Left ventricle myocardium superior (tissue), 1 donor: ENCODE measurements at regions not wholly inside any gene's neighbourhood (a gene's known extent, or its start where the extent isn't known, plus 50 kb on each side); places are given as distances from the start of the nearest gene placed in this dataset.

Source experiments
- ATAC-seq: fragments of 200-7000 bp; cut with Tn5 transposase; one replicate; pipeline ENCODE4 v1.9.1; 2020; ENCODE audit warnings: mild to moderate bottlenecking, moderate library complexity
- DNase-seq: peaks from one replicate; pipeline ENCODE4 v3.0.0-alpha.2; 2020
- intact Hi-C: fragments of 100-400 bp; cut with micrococcal nuclease; formaldehyde crosslinking; loops from one replicate; pipeline ENCODE4 v1.11.0; 2022
- donor health status: DM: no; HTN: yes; CAD: no; lungs with severe emphysema.

DNA sequence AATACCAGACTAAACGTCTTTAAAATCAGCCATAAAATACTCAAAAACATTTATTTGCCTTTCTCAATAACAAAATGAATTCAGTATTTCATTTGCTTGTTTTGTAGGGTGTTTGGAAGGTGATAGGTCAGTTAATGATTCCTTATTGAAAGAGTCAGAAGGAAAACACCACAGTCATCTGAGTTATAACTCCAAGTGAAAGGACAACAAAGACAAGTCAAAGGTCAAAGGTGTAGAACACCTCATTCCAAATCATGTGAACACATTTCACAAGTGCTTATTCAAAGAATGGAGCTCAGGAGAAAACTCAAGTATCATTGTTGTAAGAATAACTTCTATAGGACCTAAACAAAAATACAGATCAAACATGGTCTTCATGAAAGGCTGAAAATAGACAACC, 318.6 kb upstream of the PHF14 start:
- intact Hi-C loops, result no loop called here
- DNase-seq (no peak), ATAC-seq (no peak)

DNA sequence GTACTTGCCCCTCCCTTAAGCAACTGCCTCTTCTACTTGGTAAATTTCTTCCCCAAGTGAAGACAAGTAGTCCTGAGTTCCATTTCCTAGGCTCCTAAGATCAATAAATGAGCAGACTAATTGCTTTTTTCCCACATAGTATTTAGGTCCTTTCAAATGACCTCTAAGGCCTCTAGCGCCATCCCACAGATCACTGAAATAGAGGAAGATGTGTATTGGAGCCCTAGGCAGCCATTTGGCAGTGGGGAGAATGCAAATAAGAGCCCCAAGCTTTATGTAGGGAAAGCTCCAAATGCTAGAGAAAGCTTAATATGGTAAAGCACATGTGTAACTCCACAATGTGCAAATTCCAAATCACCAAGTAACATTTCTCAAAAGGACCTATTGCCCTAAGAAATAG, 316.5 kb upstream of the PHF14 start:
- no peak for DNase-seq
- intact Hi-C loops, result no loop called here
- ATAC-seq, result no peak

DNA sequence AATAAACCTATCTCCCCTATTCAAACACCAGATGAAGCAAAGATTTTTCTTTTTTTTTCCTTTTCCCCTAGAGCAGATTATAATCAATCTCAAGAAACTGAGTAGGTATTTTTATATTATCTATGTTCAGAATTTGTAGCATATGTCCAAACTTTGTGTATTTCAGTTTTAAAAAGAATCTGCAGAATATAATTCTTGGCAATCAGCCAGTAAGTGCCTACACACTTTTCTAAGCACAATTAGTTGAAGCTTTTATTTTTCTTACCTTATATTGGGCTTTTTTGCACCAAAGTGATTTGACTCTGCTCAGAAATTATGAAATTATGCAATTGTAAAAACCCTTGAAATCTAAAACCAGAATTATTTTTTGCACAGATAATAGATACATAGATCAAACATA, 315.8 kb upstream of the PHF14 start:
- intact Hi-C loops, result no loop called here
- DNase-seq, result no peak
- ATAC-seq, result no peak

DNA sequence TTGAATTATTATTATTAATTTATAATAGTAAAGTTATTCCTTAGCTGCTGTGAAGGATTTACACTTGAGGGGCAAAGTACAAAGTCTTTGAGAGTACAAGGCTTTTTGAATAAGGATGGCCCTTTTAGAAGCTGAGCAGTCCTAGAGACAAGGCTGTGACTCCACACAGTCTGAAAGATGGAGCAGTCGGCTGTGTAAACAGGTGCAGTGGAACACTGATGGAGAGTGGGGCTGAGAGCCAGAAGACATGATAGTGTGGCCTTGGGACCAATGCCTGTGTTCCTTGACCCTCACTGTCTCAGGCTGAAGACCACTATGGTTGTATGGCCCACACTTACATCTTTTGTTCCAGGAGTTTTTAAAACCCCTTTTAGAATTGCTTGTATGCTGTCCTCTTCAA, 311.2 kb upstream of the PHF14 start:
- intact Hi-C loops, result no loop called here
- ATAC-seq (no peak), DNase-seq (no peak)

DNA sequence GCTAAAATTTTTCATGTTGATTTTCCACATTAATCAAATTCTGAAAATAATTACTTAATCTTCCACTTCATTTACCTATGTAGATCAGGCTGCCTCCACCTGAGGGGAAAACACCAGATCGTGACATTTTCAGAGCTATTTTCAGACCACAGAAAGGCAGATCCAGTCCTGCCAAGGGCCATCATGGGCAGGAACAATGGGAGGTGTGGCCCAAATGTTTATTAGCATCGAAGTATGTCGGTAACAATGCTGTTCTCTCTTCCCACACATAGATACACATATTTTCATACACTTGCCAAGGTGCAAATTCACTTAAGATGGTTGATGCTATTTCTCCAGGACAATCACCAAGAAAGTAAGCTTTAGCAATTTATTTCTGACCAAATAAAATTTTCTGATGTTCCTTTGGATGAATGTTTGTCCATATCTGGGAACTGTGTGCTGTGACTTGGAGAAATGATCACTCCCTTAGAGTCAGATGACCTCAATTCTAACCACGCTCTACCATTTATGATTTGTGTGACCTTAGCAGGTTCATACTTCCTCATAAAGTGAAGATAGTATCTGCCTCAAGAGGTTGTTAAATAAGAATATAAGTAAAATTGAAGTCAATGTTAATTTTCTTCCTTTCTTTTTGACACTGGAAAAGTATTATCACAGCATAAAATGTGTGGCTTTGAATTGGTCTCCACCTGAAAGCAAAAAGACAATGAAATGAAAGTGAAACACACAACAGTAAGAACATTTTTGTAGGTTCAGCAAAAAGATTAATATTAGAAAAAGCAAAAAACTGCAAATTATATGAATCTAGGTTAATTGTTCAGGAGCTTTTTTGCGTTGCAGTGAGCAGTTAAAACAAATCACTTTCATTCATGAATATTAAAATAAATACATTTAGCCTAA, 310.4 kb upstream of the PHF14 start:
- ATAC-seq (no peak), DNase-seq (no peak)
- intact Hi-C loops, result no loop called here

DNA sequence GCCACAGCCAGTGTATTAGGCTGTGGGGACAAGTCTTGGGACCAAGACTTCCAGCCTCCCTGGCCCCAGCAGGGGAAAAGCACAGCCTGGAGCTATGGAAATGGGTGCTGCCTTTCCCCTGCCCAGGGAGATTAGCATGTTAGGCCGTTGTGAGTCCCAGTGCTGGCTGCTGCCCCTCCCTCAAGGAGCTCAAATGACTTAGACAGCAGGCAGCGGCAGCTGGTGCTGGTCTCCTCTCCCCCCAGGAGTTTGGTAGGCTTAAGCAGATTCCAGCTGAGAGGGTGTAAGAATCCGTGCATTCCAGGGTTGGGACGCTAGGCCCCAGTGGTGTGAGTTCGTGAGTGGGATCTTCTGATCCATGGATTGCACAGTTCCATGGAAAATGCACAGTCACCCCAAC, 301.5 kb upstream of the PHF14 start:
- DNase-seq (no peak), ATAC-seq (no peak)
- intact Hi-C loops, result no loop called here

DNA sequence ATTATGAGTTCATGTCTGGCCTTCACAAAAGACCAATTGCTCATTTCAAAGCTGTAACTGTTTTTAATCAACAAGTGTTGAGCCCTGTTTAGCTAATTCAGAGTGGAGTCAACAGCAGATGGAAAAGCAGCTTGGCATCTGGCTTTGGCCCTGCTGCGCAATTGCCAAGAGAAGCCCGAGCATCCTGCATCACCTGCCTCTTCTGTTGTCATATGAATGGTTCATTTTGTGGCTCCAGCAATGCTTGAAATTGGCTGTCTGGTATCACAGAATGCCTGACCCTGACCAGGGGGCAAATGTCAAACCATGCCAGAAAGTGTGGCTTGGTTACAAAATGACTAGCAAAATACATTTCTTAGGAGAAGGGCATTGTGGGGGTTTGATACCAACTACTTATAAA, 296.5 kb upstream of the PHF14 start:
- no peak for ATAC-seq
- no peak for DNase-seq
- intact Hi-C loops, result no loop called here

DNA sequence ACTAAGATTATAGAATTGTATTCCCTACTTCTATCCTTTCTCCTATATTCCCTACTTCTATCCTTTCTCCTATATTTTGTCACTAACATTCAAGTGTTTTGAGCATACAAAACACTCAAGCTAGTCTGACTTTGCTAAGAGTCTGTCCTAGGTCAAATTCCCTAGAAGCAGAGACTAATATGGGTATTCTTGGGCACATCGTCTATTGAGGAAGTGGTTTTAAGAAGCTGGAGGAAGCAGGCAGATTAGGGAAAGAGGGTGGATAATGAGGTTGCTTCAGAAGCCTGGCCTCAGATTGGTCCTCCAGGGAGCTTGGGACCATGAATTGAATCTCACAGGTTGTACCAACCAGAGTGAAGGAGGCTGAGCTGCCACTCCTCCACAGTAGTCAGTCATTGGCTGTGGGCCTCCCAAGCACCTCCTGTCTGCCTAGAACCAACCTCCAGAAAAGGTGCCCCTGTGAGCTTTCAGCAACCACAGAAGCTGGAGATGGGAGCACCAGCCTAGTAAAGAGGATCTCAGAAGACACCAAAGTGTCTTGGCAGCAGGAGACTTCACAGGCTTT, 295.9 kb upstream of the PHF14 start:
- no peak for DNase-seq
- intact Hi-C loops, result no loop called here
- ATAC-seq, result no peak

DNA sequence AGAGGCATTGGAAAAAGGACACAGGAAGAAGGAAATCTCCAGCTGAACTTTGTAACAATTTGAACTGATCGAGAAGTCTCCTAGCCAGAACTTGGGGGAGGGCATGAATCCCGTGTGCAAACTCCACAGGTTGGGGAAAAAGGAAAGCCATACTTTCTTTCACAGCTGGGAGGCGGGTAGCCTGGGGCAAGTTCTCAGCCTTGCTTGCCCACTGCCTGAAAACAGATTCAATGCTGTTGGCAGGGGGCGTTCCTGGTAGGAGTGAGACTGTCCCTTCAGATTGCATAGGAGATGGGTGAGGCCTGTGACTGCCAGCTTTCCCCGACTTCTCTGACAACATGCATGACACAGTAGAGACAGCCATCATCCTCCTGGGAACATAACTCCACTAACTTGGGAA, 289.1 kb upstream of the PHF14 start:
- ATAC-seq (no peak), DNase-seq (no peak)
- intact Hi-C loops, result no loop called here

DNA sequence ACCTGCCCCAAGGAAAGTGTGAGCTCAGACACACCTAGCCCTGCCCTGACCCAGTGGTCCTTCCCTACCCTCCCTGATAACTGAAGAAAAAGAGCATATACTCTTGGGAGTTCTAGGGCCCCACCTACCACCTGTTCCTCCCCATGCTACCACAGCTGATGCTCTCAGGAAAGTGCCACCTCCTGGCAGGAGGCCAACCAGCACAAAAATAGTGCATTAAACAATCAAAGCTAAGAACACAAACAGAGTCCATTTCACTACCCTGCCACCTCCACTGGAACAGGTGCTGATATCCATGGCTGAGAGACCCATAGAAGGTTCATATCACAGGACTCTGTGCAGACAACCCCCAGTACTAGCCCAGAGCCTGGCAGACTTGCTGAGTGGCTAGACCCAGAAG, 288.6 kb upstream of the PHF14 start:
- no peak for ATAC-seq
- intact Hi-C loops, result no loop called here

DNA sequence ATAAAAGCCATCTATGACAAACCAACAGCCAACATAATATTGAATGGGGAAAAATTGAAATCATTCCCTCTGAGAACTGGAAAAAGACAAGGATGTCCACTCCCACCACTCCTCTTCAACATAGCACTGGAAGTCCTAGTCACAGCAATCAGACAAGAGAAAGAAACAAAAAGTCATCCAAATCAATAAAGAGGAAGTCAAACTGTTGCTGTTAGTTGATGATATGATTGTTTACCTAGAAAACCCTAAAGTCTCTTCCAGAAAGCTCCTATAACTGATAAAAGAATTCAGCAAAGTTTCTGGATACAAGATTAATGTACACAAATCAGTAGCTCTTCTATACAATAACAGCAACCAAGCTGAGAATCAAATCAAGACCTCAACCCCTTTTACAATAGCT, 285.1 kb upstream of the PHF14 start:
- DNase-seq, result no peak

More for the DNA sequence above, 288.6 kb upstream of the PHF14 start:
- DNase-seq, result no peak

DNA sequence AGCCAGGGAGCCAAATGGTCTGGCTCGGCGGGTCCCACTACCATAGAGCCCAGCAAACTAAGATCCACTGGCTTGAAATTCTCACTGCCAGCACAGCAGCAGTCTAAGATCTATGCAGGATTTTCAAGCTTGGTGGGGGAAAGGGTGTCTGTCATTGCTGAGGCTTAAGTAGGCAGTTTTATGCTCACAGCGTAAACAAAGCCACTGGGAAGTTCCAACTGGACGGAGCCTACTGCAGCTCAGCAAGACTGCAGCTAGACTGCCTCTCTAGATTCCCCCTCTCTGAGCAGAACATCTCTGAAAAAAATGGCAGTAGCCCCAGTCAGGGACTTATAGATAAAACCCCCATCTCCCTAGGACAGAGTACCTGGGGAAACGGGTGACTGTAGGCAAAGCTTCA, 277.6 kb upstream of the PHF14 start:
- intact Hi-C loops, result no loop called here
- no peak for DNase-seq

More for the DNA sequence above, 285.1 kb upstream of the PHF14 start:
- ATAC-seq, result no peak
- intact Hi-C loops, result no loop called here

DNA sequence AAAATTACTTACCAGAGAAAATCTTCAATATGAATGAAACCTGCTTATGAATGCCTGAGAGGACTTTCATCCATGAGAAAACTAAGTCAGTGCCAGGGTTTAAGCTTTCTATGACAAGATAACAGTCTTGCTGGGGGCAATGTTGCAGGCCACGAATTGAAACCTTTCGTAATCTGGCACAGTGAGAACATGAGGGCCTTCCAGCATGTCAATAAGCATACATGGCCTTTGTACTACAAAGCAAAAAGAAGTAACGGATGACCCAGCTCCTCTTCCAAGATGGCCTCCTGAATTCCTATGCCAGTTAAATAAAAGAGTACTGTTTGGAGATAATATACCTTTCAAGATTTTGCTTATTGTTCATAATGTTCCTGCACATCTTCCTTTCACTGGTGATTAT, 270.6 kb upstream of the PHF14 start:
- no peak for ATAC-seq
- intact Hi-C loops, result no loop called here

More for the DNA sequence above, 277.6 kb upstream of the PHF14 start:
- ATAC-seq, result no peak

DNA sequence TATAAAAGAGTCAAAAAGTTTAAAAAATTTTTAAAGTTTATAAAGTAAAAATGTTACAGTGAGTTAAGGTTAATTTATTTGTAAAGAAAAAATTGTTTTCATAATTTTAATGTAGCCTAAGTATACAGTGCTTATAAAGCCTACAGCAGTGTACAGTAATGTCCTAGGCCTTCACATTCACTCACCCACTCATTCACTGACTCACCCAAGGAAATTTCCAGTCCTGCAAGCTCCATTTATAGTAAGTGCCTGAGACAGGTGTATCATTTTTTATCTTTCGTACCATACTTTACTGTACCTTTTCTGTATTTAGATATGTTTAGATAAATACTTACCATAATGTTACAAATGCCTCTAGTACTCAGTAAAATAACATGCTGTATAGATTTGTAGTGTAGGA, 269.7 kb upstream of the PHF14 start:
- intact Hi-C loops, result no loop called here
- DNase-seq, result no peak
- no peak for ATAC-seq

More for the DNA sequence above, 270.6 kb upstream of the PHF14 start:
- no peak for DNase-seq

DNA sequence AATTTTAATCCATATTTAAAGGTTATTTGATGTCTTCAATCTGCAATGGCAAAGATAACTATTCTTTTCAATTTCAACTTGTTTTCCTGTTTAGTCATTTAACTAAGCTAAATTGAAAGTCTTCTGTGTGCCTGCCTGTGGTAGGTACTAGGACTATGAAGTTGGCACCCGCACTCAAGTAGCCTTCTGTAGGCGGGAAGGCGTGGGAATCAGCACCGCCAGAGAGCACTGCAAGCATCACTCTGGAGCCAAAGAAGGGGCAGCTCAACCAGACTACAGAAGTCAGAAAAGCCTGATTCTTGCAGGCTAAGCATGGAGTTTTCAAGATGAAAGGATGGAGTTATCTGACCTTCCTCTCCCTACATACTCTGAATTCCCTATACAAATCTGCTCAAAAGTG, 269.0 kb upstream of the PHF14 start:
- ATAC-seq (no peak), DNase-seq (no peak)
- intact Hi-C loops, result no loop called here

DNA sequence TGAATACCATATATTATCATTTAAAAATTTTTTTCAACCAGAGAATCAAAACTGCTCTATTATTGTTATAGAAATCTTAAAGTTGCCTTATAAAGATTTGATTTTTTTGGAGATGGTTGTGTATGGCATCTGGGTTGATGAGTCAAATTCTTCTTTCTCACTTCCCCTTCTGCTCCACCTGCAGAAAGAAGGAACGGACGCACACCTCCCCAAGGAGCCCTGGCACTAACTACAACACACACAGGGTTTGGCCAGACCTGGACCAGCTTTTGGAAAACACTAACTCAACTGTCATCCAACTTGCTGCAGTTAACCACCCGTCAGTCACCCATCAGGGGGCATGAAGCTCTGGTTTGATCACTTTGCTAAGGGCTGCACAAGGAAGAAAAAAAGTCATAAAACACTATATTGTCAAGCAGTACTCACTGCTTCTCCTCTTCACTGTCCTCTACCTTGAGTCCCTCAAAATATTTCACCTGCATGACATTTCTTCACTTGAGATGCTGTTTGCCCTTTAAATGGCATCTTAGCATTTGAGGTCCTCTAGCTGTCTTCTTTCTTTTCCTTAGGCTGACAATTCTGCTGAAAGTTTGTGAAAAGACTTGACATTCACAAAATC, 266.7 kb upstream of the PHF14 start:
- intact Hi-C loops, result no loop called here
- DNase-seq (no peak), ATAC-seq (no peak)

DNA sequence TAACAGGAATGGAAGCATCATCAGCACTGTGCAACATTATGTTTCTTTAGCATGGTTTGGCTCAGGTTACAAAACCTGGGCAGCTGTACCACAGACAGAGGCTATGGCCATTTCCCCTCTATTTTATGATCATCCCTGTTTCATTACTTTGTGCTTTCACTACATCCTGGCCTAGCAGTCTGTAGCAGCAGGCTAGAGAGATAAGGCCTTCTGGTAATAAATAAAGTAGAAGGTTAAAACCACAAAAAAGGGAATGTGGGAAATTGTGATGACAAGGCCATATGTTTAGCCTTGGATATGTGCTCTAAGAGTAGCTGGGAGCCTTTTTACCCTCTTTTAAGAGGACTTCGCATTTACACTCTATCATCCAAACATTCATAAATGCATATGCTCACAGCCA, 266.2 kb upstream of the PHF14 start:
- no peak for DNase-seq
- ATAC-seq, result no peak
- intact Hi-C loops, result no loop called here

DNA sequence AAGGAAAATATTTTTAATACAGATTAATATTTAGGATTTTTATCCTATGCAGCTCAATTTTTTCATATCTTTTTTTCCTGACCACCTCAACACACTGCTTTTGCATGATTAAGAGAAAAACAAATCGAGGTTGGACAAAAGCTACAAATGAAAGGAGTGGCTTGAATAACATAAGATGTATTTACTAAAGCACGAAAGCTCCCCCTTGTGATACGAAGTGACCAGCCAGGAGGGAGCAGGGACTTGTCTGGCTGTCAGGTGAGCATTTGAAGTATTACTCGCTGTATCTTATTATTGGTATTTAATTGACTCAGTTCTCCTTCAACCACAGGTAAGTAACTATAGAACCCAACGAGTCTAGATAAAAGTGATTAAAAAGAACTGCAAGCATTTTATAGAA, 265.2 kb upstream of the PHF14 start:
- DNase-seq, result no peak
- no peak for ATAC-seq
- intact Hi-C loops, result no loop called here

DNA sequence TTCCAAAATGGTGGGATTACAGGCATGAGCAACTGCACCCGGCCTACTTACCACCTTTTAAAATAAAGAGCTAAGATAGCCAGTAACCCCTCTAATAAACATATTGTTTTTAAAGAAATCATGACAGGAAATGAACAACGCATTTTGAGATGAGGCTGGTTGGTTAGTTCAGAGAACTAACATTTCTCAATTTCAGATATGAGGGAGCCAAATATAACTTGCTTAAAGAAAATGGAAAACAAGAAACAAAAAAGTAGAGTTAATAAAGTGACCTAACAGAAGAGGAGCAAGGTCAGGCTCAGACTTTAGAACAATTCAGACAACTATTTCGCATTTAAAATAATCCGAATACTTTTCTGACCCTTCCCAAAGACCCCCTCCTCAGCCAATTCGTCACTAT, 254.9 kb upstream of the PHF14 start:
- no peak for DNase-seq
- intact Hi-C loops, result no loop called here
- ATAC-seq, result no peak

DNA sequence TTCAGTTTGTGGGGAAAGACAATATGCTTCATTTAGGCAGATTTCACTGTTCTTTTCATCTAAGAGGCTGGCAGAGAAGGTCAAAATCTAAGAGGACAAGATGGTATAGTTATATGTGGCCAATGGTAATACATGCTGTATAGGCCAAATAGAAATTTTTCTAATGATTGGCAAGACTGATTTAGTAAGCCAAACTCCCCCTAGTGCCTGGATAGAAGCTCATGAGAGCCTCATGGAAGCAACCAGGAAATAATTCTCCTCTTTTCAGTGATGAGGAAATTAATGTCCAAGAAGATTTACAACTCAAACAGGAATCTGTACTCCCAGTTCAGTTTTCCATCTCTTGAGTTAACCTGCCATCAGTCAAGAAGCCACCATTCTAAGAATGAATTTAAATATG, 253.6 kb upstream of the PHF14 start:
- DNase-seq (no peak), ATAC-seq (no peak)
- intact Hi-C loops, result no loop called here

DNA sequence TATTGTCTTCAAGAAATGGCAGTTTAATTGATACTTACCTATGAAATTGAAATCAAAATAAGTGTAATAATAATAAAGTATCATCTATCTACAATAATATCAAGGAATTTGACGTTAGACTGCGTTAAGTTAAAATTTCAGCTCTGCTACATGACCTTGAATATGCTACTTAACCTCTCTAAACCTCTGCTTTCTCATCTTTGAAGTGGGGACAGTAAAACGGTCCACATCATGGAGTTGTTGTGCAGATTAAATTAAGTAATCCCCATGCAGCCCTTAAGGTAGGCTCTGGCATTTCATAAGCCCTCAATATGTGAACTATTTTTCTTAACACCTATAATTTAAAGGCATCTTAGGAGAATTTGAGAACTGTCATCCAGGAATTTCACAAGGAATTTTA, 252.4 kb upstream of the PHF14 start:
- no peak for ATAC-seq
- no peak for DNase-seq
- intact Hi-C loops, result no loop called here
